ENCODE measurements at regions not wholly inside any gene's neighbourhood (a gene's known extent, or its start where the extent isn't known, plus 50 kb on each side); places are given as distances from the start of the nearest gene placed in this dataset.

DNA sequence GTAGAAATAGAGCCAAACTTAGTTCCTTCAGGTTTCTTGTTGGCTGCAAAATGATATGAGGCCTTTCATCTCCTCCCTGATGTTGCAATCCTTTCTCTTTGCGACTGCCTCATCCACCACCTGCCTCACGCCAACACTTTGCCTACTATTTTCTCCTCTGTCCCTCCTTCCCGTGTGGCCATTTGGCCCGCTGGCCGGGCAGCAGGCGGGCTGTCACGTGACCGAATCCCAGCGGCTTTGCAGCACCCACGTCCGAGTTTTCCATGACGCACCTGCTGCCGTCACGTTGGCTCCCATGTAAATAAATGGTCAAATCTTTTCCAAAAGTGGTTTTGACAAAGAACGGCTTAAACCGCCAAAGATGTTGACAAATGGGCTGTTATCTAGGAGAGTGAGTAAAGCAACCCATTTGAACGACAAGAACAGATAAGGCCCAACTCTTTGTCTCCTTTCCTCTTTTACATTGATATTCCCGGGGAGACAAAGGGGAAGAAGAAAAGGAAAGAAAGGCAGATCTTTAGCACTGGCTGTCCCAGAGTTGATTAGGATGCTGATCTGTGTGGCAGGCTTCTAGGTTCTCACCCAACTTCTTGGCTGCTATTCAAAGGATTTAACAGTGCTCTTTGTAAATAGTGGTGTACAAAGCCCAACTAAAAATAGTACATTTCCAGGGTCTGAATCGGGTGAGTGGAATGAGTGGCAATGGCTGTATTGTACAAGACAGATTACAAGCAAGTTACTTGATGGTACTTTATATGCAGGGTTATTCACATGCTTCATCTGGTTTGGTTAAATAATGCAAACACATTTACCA, 174.2 kb upstream of the JADE1 start:
- Histone ChIP-seq H3K79me2 (ENCODE audit: insufficient read depth, low read length) (no peaks in the 10 kb centered on the region), H3K9me3 (ENCODE audit: insufficient read depth, low read depth, low read length) (no peaks in the 10 kb centered on the region; the same call in 1 of the 2 replicates), H3K4me1 (ENCODE audit: insufficient read depth, low read length, poor library complexity, severe bottlenecking) (no peaks in the 10 kb centered on the region), H3K36me3 (ENCODE audit: insufficient read depth, low read length) (no peaks in the 10 kb centered on the region), H3K4me2 (ENCODE audit: low read depth, low read length, poor library complexity, severe bottlenecking) (no peak overlapping the region), H2AFZ (ENCODE audit: low read length) (no peak overlapping the region), H4K20me1 (ENCODE audit: insufficient read depth, low read length, poor library complexity, severe bottlenecking) (no peaks in the 10 kb centered on the region), H3K4me3 (ENCODE audit: low read length, poor library complexity, severe bottlenecking) (no peak overlapping the region), H3K9me2 (replicated peaks; ENCODE audit: low read depth, low read length) (no peaks in the 10 kb centered on the region), H3F3A (ENCODE audit: low read depth) (no peaks in the 10 kb centered on the region), H3K27me3 (ENCODE audit: insufficient read depth, low read length, poor library complexity, severe bottlenecking) (no peaks in the 10 kb centered on the region), H3K9ac (ENCODE audit: low read depth, low read length, poor library complexity, severe bottlenecking) (no peak overlapping the region)
- TF ChIP-seq, protein P1, sequence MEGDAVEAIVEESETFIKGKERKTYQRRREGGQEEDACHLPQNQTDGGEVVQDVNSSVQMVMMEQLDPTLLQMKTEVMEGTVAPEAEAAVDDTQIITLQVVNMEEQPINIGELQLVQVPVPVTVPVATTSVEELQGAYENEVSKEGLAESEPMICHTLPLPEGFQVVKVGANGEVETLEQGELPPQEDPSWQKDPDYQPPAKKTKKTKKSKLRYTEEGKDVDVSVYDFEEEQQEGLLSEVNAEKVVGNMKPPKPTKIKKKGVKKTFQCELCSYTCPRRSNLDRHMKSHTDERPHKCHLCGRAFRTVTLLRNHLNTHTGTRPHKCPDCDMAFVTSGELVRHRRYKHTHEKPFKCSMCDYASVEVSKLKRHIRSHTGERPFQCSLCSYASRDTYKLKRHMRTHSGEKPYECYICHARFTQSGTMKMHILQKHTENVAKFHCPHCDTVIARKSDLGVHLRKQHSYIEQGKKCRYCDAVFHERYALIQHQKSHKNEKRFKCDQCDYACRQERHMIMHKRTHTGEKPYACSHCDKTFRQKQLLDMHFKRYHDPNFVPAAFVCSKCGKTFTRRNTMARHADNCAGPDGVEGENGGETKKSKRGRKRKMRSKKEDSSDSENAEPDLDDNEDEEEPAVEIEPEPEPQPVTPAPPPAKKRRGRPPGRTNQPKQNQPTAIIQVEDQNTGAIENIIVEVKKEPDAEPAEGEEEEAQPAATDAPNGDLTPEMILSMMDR (conservative IDR thresholded peaks at IDR 0.05; ENCODE audit: low read length), result no peak
- no peak for TF ChIP-seq EZH2phosphoT487 (IDR thresholded peaks at IDR 0.05; ENCODE audit: borderline replicate concordance)

DNA sequence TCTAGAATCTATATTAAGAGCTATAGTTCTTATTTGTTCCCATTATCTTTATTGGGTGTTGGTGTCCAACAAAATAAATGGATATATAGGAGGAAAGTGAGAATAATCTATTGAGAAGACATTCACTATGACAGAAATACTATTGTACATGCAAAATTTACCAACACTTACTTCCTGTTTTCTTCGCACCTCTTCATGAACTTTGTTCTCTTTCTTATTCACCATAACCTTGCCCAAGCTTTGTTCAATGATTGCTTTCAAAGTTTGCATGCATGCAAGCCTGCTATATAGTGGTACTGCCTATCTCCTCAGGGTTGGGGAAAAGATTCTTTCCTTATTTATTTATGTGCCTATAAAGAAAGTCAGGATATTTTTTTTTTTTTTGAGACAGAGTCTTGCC, 176.4 kb upstream of the JADE1 start:
- Histone ChIP-seq H3K4me1 (ENCODE audit: insufficient read depth, low read length, poor library complexity, severe bottlenecking) (no peaks in the 10 kb centered on the region), H3K36me3 (ENCODE audit: insufficient read depth, low read length) (no peaks in the 10 kb centered on the region), H3K9me3 (ENCODE audit: insufficient read depth, low read depth, low read length) (no peaks in the 10 kb centered on the region; the same call in 1 of the 2 replicates), H3K27me3 (ENCODE audit: insufficient read depth, low read length, poor library complexity, severe bottlenecking) (no peaks in the 10 kb centered on the region), H4K20me1 (ENCODE audit: insufficient read depth, low read length, poor library complexity, severe bottlenecking) (no peaks in the 10 kb centered on the region), H3K4me2 (ENCODE audit: low read depth, low read length, poor library complexity, severe bottlenecking) (no peak overlapping the region), H3F3A (ENCODE audit: low read depth) (no peaks in the 10 kb centered on the region), H3K4me3 (ENCODE audit: low read length, poor library complexity, severe bottlenecking) (no peak overlapping the region), H3K9ac (ENCODE audit: low read depth, low read length, poor library complexity, severe bottlenecking) (no peak overlapping the region), H2AFZ (ENCODE audit: low read length) (no peak overlapping the region), H3K9me2 (replicated peaks; ENCODE audit: low read depth, low read length) (no peaks in the 10 kb centered on the region), H3K79me2 (ENCODE audit: insufficient read depth, low read length) (no peaks in the 10 kb centered on the region)
- TF ChIP-seq EZH2phosphoT487 (IDR thresholded peaks at IDR 0.05; ENCODE audit: borderline replicate concordance), result no peak
- TF ChIP-seq, protein P1 (conservative IDR thresholded peaks at IDR 0.05; ENCODE audit: low read length), result no peak

DNA sequence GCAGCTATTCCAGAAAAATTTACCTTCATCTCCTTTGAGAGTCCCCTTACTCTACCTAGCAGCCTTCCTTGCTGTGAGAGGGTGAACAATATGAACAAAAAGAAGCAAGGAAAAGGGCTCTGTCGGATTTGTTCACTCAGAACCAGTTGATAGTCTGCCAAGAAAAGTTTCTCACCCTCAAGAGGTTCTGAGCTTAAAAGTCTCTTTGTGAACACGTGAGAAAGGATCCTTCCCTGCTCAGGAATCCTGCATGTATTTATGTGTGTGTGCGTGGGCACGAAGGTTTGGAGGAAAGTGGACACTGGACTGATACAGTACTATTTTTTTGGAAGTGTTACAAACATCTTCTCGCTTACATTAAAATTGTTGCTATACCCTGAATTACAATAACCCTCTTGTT, 178.6 kb upstream of the JADE1 start:
- H3K4me1 ChIP-seq (ENCODE audit: insufficient read depth, low read length, poor library complexity, severe bottlenecking), result no peaks in the 10 kb centered on the region
- TF ChIP-seq, protein P1 (conservative IDR thresholded peaks at IDR 0.05; ENCODE audit: low read length), result no peak
- no peak for TF ChIP-seq EZH2phosphoT487 (IDR thresholded peaks at IDR 0.05; ENCODE audit: borderline replicate concordance)
- no peaks in the 10 kb centered on the region for H4K20me1 ChIP-seq (ENCODE audit: insufficient read depth, low read length, poor library complexity, severe bottlenecking)
- no peak overlapping the region for H3K4me3 ChIP-seq (ENCODE audit: low read length, poor library complexity, severe bottlenecking)
- H3K36me3 ChIP-seq (ENCODE audit: insufficient read depth, low read length), result no peaks in the 10 kb centered on the region
- H3K79me2 ChIP-seq (ENCODE audit: insufficient read depth, low read length), result no peaks in the 10 kb centered on the region
- H3K4me2 ChIP-seq (ENCODE audit: low read depth, low read length, poor library complexity, severe bottlenecking), result no peak overlapping the region
- no peaks in the 10 kb centered on the region for H3K27me3 ChIP-seq (ENCODE audit: insufficient read depth, low read length, poor library complexity, severe bottlenecking)
- H2AFZ ChIP-seq (ENCODE audit: low read length), result no peak overlapping the region
- H3K9me2 ChIP-seq (replicated peaks; ENCODE audit: low read depth, low read length), result no peaks in the 10 kb centered on the region
- no peaks in the 10 kb centered on the region for H3F3A ChIP-seq (ENCODE audit: low read depth)
- no peak overlapping the region for H3K9ac ChIP-seq (ENCODE audit: low read depth, low read length, poor library complexity, severe bottlenecking)
- no peaks in the 10 kb centered on the region; the same call in 1 of the 2 replicates for H3K9me3 ChIP-seq (ENCODE audit: insufficient read depth, low read depth, low read length)
